AG10803 (cell line): ENCODE measurements at regions not wholly inside any gene's neighbourhood (a gene's known extent, or its start where the extent isn't known, plus 50 kb on each side); places are given as distances from the start of the nearest gene placed in this dataset.
A peak's percentile ranks its signal among the peaks of the same experiment; 100 is the strongest.

Experiments used
- DNase-seq: peaks from one replicate; pipeline ENCODE4 v3.0.0; 2010; ENCODE audit warnings: low read depth
- H3K4me3 ChIP-seq: 2 replicates; pipeline ENCODE4 v1.5.1; 2011; ENCODE audit warnings: mild to moderate bottlenecking, low read length, control low read depth
- TF ChIP-seq, protein P1 (sequence below): conservative IDR thresholded peaks from 2 replicates; pipeline ENCODE4 v1.5.1; 2011; ENCODE audit warnings: mild to moderate bottlenecking, low read length, control low read depth, inconsistent platforms

DNA sequence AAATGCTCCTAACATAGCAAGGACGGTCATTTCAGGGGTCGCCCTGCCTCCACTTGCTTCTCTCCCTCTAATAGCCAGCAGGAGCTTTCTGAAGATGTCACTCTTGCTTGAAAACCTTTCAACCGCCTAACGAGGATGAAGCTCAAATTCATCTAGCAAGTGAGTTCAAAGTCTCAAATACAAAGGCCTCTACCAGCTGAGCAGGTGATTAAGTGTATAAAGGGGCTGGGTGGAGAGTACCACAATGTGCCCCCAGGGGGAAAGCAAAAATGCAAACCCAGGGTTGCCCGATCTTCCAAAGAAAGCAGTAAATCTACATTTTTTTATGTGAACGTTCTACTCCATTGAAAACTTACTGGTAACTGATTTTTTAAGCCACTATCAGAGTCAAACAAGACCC lies 50.4 kb upstream of the GRIP2 start:
- H3K4me3 ChIP-seq = no peak overlapping the region
- DNase-seq = no peak
- TF ChIP-seq, protein P1, sequence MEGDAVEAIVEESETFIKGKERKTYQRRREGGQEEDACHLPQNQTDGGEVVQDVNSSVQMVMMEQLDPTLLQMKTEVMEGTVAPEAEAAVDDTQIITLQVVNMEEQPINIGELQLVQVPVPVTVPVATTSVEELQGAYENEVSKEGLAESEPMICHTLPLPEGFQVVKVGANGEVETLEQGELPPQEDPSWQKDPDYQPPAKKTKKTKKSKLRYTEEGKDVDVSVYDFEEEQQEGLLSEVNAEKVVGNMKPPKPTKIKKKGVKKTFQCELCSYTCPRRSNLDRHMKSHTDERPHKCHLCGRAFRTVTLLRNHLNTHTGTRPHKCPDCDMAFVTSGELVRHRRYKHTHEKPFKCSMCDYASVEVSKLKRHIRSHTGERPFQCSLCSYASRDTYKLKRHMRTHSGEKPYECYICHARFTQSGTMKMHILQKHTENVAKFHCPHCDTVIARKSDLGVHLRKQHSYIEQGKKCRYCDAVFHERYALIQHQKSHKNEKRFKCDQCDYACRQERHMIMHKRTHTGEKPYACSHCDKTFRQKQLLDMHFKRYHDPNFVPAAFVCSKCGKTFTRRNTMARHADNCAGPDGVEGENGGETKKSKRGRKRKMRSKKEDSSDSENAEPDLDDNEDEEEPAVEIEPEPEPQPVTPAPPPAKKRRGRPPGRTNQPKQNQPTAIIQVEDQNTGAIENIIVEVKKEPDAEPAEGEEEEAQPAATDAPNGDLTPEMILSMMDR = no peak

DNA sequence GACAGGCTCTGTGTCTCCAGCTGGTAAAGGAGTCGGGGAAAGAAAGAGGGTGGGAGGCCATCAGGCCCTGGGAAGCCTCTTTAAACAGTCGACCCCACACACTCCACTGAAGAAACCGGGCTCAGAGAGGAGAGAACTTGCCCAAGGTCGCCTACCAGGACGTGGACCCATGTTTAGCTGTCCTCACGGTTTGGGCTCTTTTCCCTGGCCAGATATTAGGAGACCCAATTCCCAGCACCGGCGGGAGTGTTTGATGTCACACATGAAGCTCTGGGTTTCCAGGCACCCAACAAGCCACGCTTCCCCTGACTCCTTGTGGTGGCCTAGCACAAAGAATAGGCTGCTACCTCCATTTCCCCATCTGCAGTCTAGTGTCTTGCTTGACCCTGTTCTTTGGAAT lies 52.2 kb upstream of the GRIP2 start:
- no peak overlapping the region for H3K4me3 ChIP-seq
- DNase-seq = no peak
- TF ChIP-seq, protein P1 = no peak

DNA sequence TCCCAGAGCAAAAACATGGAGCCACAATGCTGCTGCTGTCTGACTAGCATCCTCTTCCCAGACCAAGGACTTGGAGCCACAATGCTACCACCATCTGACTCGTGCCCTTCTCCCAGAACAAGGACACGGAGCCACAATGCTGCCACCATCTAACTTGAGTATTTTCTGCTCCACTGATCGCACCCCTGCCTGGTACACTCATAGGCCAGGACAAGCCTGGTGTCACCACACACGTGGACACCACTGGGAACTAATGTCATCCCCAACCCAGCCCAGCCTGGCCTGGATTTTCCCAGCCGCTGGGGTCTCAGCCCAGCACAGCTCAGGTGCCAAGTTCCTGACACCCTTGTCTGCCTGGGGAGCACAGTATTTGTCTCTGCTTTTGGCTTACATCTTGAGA lies 52.7 kb upstream of the GRIP2 start:
- H3K4me3 ChIP-seq = no peak overlapping the region
- no peak for DNase-seq
- TF ChIP-seq, protein P1 = no peak

DNA sequence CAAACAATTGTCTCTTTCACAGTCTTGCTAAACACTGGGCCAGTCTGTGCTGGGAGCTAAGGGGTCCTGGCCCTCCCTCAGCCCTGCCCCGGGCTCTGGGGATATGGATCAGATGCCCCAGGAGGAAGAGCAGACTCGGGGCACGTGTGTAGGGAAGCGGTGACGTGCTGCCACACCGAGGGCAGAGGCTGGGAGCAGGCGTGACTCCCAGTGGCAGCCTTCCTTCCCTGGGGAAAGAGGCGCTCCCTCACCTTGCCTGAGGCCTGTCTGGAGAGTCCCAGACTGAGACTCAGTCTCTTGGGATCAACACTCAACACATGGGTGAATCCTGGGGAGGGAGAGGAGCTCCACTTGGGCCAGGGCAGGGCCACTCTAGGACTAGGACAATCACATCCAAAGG lies 54.1 kb upstream of the GRIP2 start:
- TF ChIP-seq, protein P1 = no peak
- DNase-seq = no peak
- no peak overlapping the region for H3K4me3 ChIP-seq

DNA sequence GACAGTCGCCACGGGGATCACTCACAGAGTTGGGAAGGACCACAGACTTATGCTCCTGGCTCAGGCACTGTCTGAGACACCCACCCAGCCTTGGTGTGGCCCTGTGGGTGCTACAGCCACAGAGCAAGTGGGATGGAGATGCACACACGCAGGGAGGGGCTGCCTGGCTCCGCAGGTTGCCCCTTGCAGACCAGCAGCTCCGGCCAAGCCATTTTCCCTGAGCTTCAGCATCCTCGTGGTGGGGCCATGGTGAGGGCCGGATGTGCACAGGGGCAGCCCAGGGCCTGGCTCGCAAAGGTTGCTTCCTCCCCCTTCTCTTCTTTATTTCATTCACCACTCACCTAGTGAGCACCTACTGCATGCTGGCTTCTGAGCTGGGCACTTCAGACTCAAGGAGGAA lies 55.4 kb upstream of the GRIP2 start:
- H3K4me3 ChIP-seq = no peak overlapping the region
- TF ChIP-seq, protein P1 = no peak
- no peak for DNase-seq

DNA sequence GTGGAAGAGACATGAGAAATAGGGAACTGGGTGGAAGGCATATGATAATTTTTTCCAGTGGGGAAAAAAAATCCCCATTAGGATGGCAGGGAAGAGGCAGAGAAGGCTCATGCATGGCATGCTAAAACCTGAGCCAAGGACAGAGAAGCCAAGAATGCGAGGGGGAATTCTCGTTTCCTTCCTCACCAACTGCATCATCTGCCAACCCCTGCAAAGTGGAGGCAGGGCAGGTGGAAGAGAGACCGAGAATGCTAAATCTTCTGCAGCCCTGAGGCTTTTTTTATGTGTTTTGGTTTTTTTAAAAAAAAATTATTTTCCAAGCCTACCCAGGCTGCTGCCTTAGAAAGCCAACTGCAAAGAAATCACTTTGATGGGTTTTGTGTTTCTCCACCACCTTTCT lies 54.3 kb upstream of the CCDC174 start:
- no peak for DNase-seq
- TF ChIP-seq, protein P1 = no peak
- H3K4me3 ChIP-seq = no peak overlapping the region

DNA sequence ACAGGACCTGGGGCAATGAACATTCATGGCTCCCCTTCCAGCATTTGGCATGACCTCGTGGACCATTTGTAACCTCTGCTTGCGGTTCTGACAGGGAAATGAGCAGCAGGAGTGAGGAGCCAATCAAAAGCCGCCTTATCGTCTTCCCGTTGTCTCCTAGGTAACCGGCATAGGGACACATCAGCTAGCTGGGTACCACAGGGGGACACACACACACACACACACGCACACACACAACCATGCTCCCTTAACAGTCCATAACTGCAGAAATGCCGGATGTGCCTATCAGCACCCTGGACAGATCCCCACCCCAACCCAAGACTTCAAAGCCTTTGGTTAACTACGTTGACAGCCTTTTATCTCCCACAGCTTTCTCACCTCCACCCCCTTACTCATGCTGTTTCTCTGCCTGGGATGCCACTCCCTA lies 53.4 kb upstream of the CCDC174 start:
- TF ChIP-seq, protein P1 = no peak
- DNase-seq = peak; percentile 22
- H3K4me3 ChIP-seq = no peak overlapping the region
